ENCODE measurements at regions not wholly inside any gene's neighbourhood (a gene's known extent, or its start where the extent isn't known, plus 50 kb on each side); places are given as distances from the start of the nearest gene placed in this dataset.
A peak's percentile ranks its signal among the peaks of the same experiment; 100 is the strongest.

DNA sequence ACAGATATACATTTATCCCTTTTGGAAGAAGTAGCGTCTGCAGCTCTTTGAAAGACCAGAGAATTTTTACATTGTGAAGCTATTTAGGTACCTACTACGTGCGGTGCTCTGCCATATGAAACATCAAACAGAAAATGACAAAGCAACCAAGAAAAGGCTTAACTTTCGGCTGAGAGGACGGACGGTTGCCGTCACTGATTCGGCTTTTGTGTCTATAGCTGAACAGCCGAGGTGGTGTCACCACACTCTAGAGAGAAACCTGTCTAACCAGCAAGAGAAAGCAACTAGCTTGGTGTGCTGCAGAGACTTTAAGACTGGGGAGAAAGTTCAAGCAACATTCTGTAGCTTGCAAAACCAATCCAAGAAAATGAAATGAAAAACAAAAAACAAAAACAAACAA is 145.5 kb downstream of the SHOX start:
- Histone ChIP-seq H3K27me3 (ENCODE audit: insufficient read depth) (no peaks in the 10 kb centered on the region), H3K4me2 (no peak overlapping the region), H3K9me2 (ENCODE audit: insufficient read depth) (0 out of 2 replicates have a peak, but pooled peaks cover 3% of the 10 kb centered on the region), H3K79me2 (replicated peaks; ENCODE audit: insufficient read depth) (no peaks in the 10 kb centered on the region), H3K4me1 (ENCODE audit: insufficient read depth) (no peaks in the 10 kb centered on the region), H4K20me1 (replicated peaks; ENCODE audit: insufficient read depth) (no peaks in the 10 kb centered on the region), H3K4me3 (no peak overlapping the region), H3F3A (replicated peaks; ENCODE audit: low read depth) (no peaks in the 10 kb centered on the region), H3K27ac (ENCODE audit: low read depth) (no peak overlapping the region), H2AFZ (peak overlapping the region; percentile 69; the same call in 1 of the 2 replicates), H3K36me3 (ENCODE audit: insufficient read depth) (no peaks in the 10 kb centered on the region)
- Mint-ChIP-seq H3K27ac (no peak overlapping the region), H3K27me3 (ENCODE audit: insufficient read depth, low read depth, poor library complexity) (no peaks in the 10 kb centered on the region), H3K4me1 (no peaks in the 10 kb centered on the region), H3K4me3 (no peak overlapping the region), H3K36me3 (ENCODE audit: low read depth) (peaks cover 35% of the 10 kb centered on the region), H3K9me3 (peaks cover 97% of the 10 kb centered on the region)
- no peak for ATAC-seq
- DNase-seq (ENCODE audit: low spot score): no peak
- no peak for TF ChIP-seq NANOG (IDR thresholded peaks at IDR 0.05; ENCODE audit: borderline replicate concordance)
- TF ChIP-seq, protein P1, sequence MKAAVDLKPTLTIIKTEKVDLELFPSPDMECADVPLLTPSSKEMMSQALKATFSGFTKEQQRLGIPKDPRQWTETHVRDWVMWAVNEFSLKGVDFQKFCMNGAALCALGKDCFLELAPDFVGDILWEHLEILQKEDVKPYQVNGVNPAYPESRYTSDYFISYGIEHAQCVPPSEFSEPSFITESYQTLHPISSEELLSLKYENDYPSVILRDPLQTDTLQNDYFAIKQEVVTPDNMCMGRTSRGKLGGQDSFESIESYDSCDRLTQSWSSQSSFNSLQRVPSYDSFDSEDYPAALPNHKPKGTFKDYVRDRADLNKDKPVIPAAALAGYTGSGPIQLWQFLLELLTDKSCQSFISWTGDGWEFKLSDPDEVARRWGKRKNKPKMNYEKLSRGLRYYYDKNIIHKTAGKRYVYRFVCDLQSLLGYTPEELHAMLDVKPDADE (IDR thresholded peaks at IDR 0.05): no peak
- TF ChIP-seq EZH2 (IDR thresholded peaks at IDR 0.05; ENCODE audit: low read depth, unreplicated experiment): no peak
- no peak for TF ChIP-seq ZNF331 (CRISPR knock-in tag; IDR thresholded peaks at IDR 0.05; ENCODE audit: low read depth)
- no peak for TF ChIP-seq REST (IDR thresholded peaks at IDR 0.05; ENCODE audit: unreplicated experiment)

GRCh38 chrX:774536-774935 is 143.9 kb downstream of the SHOX start:
- no peak overlapping the region for H3K27ac Mint-ChIP-seq
- Histone ChIP-seq H3K4me1 (ENCODE audit: insufficient read depth) (peaks cover 7% of the 10 kb centered on the region; the same call in 1 of the 2 replicates), H3K4me3 (no peak overlapping the region), H3F3A (replicated peaks; ENCODE audit: low read depth) (no peaks in the 10 kb centered on the region), H3K9me2 (ENCODE audit: insufficient read depth) (0 out of 2 replicates have a peak, but pooled peaks cover 3% of the 10 kb centered on the region), H3K79me2 (replicated peaks; ENCODE audit: insufficient read depth) (no peaks in the 10 kb centered on the region), H3K27ac (ENCODE audit: low read depth) (no peak overlapping the region), H3K4me2 (no peak overlapping the region), H2AFZ (no peak overlapping the region), H3K27me3 (ENCODE audit: insufficient read depth) (no peaks in the 10 kb centered on the region), H4K20me1 (replicated peaks; ENCODE audit: insufficient read depth) (no peaks in the 10 kb centered on the region), H3K36me3 (ENCODE audit: insufficient read depth) (no peaks in the 10 kb centered on the region)
- no peak overlapping the region for H3K4me3 Mint-ChIP-seq
- H3K27me3 Mint-ChIP-seq (ENCODE audit: insufficient read depth, low read depth, poor library complexity): no peaks in the 10 kb centered on the region
- peaks cover 35% of the 10 kb centered on the region for H3K36me3 Mint-ChIP-seq (ENCODE audit: low read depth)
- ATAC-seq (no peak), DNase-seq (ENCODE audit: low spot score) (no peak)
- H3K9me3 Mint-ChIP-seq: peaks cover 97% of the 10 kb centered on the region
- H3K4me1 Mint-ChIP-seq: no peaks in the 10 kb centered on the region
- no peak for TF ChIP-seq EZH2 (IDR thresholded peaks at IDR 0.05; ENCODE audit: low read depth, unreplicated experiment)
- TF ChIP-seq ZNF331 (CRISPR knock-in tag; IDR thresholded peaks at IDR 0.05; ENCODE audit: low read depth): no peak
- no peak for TF ChIP-seq CREB1 (CRISPR knock-in tag; IDR thresholded peaks at IDR 0.05; ENCODE audit: low read depth)
- TF ChIP-seq ZNF462 (CRISPR knock-in tag; IDR thresholded peaks at IDR 0.05): no peak
- TF ChIP-seq STAT1 (IDR thresholded peaks at IDR 0.05; ENCODE audit: unreplicated experiment): no peak
- TF ChIP-seq JUNB (IDR thresholded peaks at IDR 0.05; ENCODE audit: unreplicated experiment): no peak
- no peak for TF ChIP-seq ZNF114 (CRISPR knock-in tag; IDR thresholded peaks at IDR 0.05)
- no peak for TF ChIP-seq EZH2phosphoT487 (IDR thresholded peaks at IDR 0.05; ENCODE audit: unreplicated experiment)

Data from GM23338 (cell line).